T-helper 2 cell (primary cell): ENCODE measurements at regions not wholly inside any gene's neighbourhood (a gene's known extent, or its start where the extent isn't known, plus 50 kb on each side); places are given as distances from the start of the nearest gene placed in this dataset.

Source experiments
- DNase-seq, 5 experiments: peaks; one replicate each; pipeline versions ENCODE4 v3.0.0 to v3.0.0-alpha.2; 2012 to 2022

DNA sequence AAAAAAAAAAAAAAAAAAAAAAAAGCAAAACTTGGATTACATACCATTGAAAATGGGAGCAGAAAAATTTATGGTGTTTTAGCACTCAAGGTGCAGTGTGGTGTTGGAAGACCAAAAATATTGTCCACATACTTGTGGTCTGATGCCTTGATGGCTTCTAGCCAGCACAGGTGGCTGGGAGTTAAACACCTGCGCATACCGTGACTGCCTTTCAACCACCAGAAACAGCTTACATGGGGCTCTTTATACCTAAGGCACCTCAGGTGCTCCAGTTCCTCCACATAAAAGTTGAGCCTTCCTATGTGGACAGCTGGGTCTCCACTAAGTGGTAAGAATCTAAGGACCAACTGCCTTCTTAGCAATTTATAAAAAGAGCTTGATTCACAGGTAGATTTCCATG, 802.6 kb upstream of the CELF4 start:
- no peak for DNase-seq

DNA sequence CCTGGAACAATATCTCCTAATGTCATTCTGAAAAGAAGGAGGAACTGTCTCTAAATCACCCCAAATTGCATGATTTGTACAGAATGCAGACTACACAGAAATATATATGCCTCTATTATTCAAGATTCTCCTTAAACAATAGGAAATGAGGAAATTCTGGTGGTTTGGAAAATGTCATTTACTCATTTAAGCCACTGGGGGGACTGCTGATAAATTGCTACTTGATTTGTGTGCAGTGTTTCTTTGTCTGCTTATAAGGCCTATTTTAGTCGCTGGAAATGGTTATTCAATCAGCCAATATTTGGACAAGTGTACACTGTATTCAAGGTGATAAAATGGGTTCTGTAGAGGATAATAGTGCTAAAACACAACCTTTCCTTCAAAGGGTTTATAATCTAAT, 801.9 kb upstream of the CELF4 start:
- DNase-seq = no peak

DNA sequence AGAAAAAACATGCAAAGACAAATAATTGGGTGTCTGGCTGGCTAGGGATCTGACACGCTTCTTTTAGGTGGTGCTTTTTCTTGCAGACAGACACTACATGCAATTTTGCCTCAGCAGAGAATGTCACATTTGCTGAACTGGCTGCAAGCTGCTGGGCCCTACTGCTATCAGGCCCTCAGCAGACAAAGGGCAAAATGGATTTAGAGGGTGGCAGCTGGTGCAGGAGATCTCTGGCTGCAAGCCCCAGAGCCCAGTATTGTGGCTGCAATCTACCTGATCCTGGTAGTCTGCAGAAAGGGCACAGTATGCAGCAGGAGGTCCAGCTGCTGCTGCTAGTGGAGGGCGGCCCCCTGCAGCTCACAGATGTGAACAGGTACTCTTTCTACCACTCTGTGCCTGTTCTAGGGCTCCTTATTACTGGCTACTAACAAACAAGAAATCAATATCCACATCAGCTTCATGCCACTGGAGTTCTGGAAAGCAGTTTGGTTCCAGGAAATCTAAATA, 796.7 kb upstream of the CELF4 start:
- no peak for DNase-seq

DNA sequence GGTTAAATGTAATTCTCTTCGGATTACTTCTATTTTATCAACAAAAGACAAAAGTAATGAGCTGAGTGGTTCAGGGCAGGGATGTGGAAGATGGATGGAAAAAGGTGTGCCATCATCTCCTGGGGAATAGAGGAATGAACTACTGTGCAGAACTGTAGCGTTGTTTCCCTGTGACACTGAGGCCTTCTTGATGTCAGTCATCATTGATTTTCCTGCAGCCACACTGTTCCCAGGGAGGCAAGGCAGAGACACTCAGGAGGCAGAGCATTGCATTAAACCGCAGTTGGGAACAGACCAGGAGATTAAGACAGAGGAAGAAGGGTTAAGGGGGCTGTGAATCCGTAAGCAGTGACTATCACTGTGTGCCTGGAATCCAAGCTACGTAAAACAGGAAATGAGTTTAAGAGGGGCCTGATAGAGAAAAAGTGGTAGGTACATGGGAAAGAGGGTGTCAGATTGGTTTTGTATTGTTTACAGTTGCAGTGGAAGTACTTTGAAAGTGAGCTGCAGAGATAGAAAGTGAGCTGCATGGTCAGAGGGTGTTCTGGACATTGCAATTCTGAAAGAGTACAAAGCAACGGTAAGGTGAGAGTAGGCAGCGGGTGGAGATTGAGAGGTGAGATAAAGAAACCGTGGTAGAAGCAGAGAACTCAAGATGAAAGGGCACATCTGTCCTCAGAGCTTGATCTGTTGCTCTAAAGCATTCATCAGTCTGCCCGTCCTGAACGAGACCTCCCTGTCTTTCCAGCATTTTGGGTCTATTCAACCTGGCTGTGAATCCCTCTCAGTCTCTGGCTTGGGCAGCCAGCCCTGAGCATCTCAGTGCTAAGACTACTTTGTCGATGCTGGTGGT, 793.4 kb upstream of the CELF4 start:
- no peak for DNase-seq

DNA sequence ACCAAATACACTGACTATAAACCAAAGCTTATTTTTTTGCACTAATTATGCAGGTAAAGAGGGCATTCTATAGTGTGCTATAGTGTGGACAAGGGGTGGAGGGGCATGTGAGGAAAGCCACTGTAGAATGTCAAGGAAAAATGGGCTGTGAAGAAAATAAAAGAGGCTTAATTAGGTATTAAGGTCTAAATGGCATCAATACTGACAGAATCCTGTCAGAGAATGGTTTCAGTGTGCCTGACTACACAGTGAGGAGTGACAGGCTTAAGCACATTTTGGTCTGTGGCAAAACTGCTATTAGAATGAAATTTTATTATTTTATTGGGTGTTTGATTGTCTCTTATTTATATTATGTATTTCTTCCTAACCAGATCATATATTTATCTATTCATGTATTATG, 787.6 kb upstream of the CELF4 start:
- DNase-seq = no peak

DNA sequence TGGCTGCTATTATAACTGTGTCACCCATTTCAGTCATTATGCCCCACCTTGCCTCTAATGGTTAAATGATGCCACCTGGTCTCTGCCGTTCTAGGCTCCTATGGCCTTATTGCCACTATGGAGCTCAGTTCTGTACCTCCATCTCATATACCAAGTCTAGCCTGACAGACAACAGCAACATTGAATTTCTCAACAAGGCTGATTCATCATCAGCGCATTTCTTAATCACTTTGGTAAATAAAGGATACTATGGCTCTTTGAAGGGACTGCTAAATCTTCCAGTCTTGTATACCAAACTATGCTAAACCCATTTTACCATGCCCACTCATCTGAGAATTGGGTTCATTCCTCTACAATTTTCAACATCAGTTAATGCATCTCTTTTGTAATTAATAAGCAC, 784.5 kb upstream of the CELF4 start:
- no peak for DNase-seq

DNA sequence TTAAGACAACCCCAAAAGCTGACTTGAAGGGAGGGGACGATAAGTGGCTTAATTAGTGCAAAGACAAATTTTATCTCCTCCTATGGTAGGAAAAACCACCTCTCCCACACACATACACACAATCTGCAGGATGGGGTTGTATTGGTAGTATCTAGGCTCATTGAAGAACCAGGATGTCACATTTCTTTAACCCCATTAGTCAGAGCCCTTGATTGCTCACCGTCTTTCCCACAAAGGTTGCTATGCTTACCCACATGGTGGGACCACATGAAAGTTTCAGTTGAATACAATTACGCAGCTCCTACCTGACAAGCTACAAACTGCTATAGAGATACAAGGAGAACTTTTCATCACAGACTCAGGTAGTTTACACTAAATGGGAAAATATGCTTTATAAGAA, 765.0 kb upstream of the CELF4 start:
- DNase-seq = no peak

DNA sequence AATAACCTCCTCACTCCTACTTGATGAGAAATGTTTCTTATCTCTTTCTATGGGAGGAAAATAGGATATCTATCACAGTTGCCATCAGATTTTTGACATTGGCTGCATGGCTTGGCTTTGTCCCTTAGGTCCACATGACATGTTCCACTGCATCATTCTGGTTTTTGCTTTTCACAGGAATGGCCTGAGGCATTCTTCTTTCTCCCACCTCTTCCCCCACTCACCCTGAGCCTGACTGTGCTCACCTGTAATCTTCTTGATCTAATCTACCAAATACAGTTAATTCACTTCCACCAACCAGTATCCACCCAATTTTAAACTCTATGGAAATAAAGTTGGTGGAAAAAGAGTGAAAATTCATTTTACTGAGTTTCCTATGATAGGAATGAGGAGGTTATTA, 763.5 kb upstream of the CELF4 start:
- DNase-seq = no peak

DNA sequence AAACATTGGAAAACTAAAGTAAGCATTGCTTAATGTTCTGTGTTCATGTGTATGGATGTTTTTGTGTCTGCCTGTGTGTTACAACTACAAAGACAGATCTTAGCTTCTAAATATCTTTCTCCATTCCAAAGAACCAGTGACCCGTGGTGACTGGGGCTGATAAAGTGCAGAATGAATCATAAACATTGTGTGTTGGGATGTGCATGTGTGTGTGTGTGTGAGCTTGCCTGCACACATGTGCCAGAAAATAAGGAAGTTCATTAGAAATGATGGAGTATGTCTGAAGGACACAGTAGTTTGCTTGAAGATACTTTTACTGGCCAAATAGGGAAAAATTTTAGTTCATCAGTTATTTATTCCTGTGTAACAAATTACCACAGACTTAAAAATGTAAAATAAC, 756.6 kb upstream of the CELF4 start:
- no peak for DNase-seq

DNA sequence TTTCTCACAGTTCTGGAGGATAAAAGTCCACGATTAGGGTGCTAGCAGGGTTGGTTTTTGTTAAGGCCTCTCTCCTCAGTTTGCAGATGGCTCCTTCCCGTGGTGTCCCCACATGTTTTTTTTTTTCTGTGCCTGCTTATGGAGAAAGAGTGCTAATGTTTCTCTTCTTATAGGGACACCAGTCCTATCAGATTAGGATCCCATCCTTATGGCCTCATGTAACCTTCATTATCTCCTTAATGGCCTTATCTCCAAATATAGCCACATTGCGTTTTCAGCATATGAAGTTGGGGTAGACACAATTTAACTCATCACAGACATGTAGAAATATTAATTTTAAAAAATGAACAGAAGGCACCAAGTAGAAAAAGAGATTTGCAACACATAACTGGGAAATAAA, 755.7 kb upstream of the CELF4 start:
- no peak for DNase-seq

DNA sequence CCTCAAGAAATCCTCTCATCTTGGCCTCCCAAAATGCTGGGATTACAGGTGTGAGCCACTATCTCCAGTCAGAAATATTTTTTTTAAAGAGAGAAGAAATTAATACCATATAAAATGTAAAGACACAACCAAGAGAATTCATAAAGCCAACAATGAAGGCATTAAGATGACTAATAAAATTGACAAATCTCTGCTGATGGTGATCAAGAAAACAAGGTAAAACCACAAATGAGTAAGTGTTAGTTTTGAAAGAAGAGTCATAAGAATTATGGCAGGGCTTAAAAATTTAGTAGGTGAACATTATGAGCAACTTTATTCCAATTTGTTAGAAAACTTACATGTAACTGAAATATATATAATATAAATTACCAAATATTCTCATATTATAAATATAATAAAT, 752.8 kb upstream of the CELF4 start:
- DNase-seq = no peak

DNA sequence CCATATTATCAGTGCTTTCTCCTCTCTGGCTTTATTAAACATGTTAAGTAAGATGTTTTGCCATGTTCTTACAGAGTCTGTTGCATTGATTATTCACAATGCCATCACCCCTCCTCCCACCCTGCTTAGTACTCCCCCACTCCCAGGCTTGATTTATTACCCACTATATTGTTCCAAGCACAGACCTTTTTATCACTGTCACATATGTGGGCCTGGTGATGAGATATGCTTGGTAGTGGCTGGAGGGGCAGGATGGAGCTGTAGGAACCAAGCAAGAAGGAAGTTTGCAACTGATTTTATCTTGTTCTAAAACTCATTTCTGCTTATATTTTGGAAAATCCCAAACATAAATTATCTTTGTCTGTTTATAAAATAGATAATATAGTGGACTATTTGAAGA, 748.2 kb upstream of the CELF4 start:
- no peak for DNase-seq

DNA sequence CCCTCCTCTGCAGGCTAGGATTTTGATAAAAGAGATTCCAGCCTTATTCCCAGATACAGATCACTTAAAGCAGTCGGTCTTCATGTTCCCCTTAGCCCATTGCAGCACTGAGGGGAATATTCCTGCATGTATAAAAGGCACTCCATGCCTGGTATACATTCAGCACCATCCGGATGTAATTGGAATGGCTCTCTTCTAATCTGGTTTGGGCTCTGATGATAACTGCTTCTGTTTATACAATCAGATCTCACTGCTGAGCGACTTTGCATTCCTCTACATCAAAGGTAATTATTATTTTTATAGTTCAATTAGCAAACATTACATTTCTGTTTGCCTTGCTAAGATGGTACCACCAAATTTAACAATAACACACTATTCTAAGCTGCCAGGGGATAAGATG, 746.9 kb upstream of the CELF4 start:
- DNase-seq = no peak

DNA sequence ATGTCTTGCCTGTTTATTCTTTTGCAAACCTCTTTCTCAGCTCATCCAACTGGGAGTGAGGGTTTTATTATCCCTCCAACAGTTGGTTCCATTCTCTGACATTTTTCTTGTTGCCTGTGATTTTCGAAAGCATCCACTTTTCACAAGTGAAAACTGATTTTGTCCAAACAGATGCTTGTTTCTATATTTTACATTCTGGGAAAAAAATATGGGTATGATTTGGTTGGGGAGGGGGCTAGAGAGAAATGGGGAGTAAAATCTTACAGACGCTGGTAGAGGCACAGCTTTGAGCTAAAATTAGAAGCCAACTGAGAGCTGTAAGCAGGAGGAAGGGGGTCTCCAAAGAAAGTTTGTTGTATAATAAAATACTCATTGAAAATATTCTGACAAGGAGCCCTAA, 745.3 kb upstream of the CELF4 start:
- DNase-seq = no peak

DNA sequence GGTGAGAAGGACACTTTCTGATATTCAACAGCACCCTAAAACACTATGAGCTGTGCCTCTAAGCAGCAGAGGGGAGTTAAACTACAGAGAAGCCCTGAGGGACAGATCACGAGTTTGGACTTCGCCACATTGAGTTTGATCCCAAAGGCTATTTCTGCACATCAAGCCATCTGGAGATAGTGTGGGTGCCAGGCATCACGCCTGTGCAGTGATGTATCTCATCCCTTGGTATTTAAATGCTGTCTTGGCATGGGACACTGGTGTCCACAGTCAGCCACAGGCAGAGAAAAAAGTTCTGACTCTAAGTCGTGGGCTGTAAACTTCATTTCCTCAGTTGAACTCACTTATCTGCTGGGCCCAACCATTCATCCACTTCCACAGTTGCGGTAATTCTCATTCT, 742.3 kb upstream of the CELF4 start:
- DNase-seq = no peak

DNA sequence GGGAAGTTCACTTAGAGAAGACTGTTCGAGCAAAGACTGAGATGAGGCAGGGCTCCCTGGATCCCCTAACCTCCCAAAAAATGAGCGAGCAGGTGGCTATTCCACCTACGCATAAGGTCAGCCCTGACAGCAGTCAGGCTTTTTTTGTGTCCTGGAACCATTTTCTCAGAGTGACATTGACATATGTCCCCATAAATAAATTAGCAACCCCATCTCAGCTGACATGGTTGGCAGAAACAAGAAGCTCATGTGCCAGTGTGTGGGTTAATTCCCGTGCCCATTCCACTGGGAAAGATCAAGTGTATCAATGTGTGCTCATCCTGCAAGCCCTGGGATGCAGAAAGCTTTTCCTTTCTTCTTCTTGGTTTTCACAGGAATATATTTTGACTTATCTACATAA, 740.4 kb upstream of the CELF4 start:
- DNase-seq = no peak

DNA sequence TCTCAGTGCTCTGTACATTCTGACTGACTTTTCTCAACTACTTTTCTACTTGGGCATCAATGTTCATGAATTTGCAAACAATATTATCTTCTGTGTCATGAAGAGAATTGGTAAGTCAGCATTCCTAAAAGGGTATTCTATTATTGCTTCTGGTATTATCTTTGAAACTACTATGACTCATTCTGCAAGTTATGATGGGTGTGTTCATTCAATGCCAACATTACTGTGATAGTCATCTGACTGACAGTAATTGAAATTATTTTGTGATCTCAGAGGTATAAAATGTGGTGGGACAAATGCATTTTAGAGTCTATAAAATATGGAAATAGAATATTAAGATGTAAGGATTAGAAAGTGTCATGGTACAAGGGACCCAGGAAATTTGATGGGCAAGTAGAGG, 736.0 kb upstream of the CELF4 start:
- DNase-seq = no peak

DNA sequence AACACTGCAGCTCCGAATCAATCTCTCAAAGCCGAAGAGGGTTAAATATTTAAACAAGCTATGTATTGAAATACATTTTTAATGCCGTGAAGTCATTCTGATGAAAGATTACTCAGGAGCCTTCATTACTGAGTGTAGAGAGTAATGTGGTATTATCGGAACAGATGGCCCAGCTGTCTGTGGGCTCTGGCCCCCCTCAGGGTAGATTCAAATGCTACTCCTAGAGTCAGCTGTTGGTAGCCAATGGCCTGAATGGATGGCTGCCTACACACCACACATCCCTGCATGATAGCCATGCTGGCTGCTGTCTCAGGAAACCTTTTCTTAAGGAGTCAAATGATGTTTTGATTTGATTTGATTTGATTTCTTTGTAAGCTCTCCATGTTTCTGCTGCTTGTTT, 732.3 kb upstream of the CELF4 start:
- DNase-seq = no peak

DNA sequence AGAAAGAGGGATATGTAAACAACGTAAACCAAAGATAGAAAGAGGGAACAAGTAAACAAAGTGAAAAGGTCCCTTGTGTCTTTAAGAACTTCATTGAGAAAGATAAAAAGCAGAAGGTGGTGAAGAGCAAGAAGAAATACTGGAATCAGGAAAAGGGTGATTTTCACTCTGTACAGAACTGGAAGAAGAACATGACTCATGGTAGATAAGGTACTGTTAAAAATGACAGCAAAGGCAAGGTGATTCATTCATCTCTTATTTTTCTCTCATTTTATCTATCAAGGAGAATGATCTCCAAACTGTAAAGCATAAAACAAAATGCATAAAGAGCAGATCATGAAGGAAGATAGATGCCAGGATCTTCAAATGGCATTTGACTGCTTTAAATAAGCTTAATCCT, 724.6 kb upstream of the CELF4 start:
- no peak for DNase-seq

DNA sequence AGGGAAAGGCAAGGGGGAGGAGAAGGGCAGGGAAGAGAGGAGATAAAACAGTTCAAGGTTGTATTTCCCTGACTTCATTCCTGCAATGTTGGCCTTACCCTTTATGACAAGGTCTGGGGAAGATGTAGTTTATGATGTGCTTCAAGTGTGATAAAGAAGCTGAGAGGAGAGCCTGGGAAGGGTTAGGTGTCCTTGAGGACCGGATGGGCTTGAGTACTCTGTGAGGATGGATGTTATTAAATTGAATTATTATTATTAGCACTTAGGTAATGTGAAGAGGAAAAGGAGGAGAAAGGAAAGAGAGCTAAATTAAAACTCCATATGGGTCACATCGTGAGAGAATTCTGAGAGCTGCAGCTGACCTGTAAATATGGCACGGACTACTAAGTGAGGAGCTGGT, 719.4 kb upstream of the CELF4 start:
- DNase-seq = no peak

DNA sequence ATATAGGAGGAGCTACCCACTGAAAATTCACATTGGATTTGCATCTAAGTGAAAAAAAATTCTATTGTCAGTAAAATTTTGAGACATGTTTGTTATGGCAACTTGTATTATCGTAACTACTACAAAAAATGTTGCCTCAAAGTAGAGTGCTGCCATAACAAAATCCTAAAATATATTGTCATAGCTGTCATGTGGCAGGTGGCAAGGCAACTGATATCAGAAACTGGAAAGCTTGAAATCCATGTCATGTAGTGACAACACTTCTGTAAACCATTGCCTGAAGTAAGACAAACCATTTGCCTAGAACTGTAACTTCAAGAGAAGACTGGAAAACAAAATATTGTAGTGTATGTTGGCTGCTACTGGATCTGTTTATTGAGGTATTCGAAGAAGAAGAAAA, 697.5 kb upstream of the CELF4 start:
- no peak for DNase-seq

DNA sequence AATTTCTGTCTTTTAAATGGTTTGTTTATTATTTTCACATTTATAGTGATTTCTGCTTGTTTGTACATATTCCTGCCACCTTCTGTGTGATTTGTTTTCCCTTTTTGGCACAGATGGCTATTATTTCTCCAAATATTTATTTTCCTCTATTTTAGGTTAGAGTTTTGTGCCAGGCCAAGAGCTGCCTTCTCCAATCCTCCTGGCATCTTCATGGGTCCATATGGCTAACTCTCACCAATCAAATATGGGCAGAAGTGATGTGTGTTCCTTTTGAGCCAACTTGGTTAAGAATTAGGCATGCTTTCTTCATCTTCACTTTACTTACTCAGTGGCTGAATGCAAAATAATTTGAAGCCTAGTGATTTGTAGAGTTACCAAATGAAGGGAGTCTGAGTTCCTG, 697.1 kb upstream of the CELF4 start:
- DNase-seq = no peak

DNA sequence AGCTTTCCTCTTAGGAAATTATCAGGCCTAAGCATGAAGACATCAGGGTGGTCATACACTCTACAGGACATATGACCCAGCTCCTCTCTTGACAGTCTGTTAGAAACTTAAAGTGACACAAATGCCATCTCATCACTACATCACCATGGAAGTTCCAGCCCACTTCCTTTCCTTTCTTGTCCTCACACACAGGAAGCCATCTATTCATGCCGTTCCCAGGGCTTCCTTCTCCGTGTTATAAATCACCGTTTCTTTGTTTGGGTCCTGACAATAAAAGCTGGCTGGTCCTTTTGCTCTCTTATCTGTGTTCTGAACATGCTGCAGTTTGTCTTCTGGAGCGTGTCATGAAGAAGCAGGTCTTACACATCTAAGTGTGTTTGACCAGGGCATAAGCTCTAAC, 692.1 kb upstream of the CELF4 start:
- no peak for DNase-seq

DNA sequence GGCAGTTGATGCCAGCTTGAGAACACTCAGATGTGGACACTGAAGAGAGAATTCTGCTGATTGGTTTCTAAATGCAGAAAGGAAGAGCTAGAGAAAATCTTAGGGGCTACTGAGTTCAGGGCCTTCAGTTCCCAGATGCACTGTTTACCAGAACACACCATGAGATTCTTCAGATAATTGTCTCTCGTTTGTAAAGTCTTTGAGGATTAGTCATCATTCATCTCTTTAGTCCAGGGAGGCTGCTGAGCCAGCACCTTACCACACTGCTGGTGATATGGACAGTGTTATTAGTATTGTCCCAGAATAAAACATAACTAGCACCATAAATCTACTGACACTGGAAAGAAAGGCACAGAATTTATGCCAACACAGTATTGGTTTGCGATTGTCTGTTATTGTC, 690.8 kb upstream of the CELF4 start:
- DNase-seq = no peak

DNA sequence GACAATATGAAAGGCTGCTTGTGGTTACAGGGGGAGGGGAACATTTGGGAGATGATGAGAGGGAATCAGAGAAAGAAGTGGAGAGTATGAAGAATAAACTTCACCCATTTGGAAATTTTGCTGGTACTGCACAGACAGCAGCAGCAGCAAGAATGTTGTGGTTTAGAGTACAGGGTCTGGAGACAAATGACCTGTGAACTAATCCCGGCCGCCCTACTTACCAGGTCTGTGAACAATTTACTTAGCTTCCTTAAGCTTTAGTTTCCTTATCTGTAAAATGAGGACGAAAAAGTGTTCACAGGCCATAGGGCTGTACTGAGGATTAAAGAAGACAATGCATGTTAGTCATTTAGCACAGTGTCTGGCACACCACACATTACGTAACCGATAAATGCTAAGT, 685.4 kb upstream of the CELF4 start:
- DNase-seq = no peak
